GM13977 (cell line): ENCODE measurements at regions not wholly inside any gene's neighbourhood (a gene's known extent, or its start where the extent isn't known, plus 50 kb on each side); places are given as distances from the start of the nearest gene placed in this dataset.
"Not testable (repeated sequence)": the region's sequence is repeated elsewhere in the genome, so short reads cannot be mapped to it uniquely, and the experiment has no call there.

Experiments
- DNase-seq: peaks from one replicate; pipeline ENCODE4 v3.0.0; 2012; ENCODE audit warnings: low spot score
- in situ Hi-C: fragments of 300-500 bp; cut with MboI; formaldehyde crosslinking; loops from one replicate; pipeline ENCODE4 v1.12.0; 2022; ENCODE audit warnings: low sequenced_read_pairs, low pct_unique_long_range_greater_than_20kb, mixed read lengths, inconsistent platforms; ENCODE audit not compliant: unreplicated experiment
- TF ChIP-seq, protein P1 (sequence below): IDR thresholded peaks from 2 replicates; pipeline ENCODE4 v1.5.1; 2012; ENCODE audit warnings: mild to moderate bottlenecking, control low read depth; ENCODE audit not compliant: insufficient read depth; ENCODE audit errors: extremely low read depth, missing control alignments

DNA sequence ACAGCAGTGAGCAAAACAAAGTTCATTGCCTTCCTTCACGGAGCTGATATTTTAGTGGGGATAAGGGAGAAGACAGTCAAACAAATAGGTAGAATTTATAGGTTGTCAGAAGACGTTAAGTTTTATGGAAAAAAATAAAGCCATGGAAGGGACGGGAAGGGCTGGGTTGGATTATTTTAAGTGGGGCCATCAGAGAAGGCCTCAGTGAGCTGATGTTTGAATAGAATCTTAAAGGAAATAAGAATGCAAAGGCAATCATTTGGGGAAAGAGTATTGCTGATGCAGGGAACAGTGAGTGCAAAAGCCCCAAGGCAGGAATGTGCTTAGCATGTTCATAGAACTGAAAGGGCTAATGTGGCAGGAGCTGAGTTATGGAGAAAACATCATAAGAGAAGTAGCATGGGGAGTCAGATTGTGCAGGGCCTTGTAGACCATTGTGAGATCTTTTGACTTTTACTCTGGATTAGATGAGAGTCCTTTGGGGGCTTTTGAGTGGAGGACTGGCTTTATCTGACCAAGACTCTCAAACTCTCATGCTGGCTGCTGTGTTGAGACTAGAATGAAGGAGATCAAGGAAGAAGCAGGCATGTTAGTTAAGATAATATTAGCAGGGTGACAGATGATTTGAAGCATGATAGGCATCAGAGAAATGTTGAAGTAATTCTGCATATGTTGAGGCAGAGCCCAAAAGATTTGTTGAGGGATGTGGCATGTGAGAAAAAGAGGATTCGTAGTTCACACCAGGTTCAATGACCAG lies 104.5 kb upstream of the TPTE start:
- peak; percentile 26 for DNase-seq
- in situ Hi-C loops: not testable (repeated sequence)

DNA sequence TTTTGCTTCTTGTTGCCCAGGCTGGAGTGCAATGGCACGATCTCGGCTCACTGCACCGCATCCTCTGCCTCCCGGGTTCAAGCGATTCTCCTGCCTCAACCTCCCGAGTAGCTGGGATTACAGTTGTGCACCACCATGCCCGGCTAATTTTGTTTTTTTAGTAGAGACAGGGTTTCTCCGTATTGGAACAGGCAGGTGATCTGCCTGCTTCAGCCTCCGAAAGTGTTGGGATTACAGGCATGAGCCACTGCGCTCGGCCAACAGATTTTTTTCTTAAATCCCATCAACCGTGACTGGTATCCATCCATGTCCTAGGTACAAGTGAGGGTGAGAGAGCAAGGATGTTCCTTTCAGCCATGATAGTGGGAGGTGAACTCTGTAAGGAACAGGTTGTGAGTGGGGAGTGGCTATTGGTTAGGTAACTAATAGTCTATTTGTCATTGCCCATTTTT lies 103.8 kb upstream of the TPTE start:
- peak; percentile 33 for DNase-seq
- in situ Hi-C loops: not testable (repeated sequence)

DNA sequence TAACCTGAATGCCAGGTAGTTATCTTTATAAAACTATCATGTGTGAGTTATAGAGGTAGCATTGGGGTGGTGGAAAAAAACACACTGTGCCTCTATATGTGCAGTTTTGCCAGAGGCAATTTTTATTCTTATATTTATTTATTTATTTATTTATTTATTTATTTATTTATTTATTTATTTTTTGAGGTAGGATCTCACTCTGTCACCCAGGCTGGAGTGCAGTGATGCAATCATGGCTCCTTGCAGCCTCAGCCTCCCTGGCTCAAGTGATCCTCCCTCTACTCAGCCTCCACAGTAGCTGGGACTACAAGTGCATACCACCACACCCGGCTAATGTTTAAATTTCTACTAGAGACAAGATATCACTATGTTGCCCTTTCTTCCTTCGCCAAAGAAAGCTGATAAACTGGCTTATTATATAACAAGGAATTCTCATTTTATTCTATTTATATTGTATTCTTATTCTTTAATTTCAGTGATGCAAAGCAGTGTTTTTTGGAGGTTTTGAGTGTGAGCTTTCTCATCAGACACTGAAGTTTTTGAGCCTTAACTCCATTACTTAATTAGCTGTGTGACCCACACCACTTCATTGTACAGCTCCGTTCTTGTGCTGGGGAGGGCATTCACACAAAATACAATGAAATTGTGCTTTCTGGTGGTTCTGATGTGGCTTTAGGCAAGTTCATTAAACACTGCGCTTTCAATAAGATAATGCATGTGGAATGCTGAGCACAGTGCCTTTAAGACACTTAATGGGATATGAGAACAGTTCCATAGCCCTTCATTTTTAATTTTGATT lies 102.9 kb upstream of the TPTE start:
- DNase-seq: peak; percentile 11
- in situ Hi-C loops: not testable (repeated sequence)

DNA sequence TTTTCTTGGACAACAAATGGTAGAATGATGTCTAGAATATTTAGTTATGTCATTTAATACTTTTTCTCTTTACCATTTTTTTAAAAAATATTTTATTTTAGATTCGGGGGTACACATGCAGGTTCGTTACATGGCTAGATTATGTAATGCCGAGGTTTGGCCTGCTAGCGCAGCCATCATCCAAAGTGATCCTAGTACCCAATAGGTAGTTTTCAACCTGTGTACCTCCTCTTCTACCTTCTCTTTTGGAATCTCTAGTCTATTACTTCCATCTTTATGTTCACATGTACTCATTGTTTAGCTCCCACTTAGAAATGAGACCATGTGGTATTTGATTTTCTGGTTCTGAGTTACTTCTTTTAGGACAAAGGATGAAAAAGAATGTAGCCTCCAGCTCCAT lies 100.2 kb upstream of the TPTE start:
- in situ Hi-C loops, DNase-seq: not testable (repeated sequence)

DNA sequence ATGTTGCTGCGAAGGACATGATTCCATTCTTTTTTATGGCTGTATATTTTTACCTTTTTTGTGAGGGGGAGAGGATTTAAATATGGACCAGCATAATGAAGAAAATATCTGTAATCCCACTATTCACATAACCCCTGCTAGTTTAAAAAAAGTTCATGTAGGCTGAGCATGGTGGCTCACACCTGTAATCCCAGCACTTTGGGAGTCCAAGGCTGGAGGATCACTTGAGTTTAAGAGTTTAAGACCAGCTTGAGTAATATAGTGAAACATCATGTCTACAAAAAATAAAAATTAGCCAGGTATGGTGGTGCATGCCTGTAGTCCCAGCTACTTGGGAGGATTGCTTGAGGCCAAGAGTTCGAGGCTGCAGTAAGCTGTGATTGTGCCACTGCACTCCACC lies 99.8 kb upstream of the TPTE start:
- in situ Hi-C loops, DNase-seq: not testable (repeated sequence)

DNA sequence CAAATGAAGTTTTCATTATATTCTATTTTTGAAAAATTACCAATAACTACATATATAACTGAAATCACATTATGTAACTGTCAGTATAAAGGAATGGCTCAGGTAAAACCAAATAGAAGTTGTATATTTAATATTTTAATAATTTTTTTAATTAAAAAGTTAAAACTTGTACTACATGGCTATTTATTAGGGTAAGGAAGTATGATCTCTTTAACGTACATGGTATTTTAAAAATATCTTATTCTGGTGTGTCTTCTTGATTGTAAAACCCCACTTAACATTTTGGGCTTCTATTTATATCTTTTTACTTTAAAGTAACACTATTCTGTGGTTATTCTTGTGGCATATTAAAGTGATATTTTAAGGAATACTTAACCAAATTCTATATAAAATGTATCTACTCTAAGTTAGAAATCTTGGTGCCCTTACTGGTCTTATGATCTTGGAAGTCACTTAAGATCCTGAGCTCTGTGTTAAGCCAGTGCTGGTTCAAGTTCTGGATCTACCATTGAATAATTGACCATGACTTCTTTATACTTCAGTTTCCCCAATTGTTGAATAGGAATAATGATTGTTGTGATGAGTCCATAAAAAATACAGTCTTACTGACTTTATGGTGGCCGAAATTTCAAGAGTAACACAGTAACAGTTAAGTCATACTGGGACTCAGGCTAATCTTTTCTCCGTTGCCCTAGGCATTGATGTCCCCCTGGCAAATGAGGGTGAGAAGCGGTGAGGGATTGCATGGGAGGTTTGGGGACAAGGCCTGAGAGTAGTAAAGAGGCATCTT lies 97.1 kb upstream of the TPTE start:
- in situ Hi-C loops: not testable (repeated sequence)
- DNase-seq: peak; percentile 56

DNA sequence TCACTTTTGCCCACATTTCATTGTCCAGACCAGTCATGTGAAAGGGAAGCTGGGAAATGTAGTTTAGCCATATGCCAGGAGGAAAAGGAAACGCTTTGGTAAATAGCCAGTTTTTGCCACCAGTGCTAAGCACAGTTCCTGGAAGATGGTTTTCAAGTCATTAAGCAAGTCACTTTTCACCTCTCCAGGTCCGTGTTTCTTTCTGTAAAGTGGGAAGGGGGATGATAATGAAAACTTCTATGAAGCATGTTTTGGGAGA lies 96.6 kb upstream of the TPTE start:
- in situ Hi-C loops, DNase-seq: not testable (repeated sequence)

DNA sequence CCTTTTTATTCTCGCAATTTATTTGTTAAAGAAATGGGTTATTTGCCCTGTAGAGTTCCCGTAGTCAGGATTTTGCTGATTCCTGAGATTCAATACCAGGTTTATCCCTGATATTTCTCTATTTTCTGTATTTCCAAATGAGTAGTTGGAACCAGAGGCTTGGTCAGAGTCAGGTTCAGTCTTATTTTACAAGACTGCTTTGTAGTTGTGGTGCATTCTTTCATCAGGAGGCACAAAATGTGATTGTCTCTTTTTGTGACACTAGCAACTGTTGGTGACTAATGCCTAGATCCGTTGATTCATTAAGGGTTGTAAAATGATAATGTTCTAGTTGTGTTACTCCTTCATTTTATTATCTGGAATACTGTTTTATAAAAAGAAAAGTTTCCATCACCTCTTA lies 95.5 kb upstream of the TPTE start:
- TF ChIP-seq, protein P1, sequence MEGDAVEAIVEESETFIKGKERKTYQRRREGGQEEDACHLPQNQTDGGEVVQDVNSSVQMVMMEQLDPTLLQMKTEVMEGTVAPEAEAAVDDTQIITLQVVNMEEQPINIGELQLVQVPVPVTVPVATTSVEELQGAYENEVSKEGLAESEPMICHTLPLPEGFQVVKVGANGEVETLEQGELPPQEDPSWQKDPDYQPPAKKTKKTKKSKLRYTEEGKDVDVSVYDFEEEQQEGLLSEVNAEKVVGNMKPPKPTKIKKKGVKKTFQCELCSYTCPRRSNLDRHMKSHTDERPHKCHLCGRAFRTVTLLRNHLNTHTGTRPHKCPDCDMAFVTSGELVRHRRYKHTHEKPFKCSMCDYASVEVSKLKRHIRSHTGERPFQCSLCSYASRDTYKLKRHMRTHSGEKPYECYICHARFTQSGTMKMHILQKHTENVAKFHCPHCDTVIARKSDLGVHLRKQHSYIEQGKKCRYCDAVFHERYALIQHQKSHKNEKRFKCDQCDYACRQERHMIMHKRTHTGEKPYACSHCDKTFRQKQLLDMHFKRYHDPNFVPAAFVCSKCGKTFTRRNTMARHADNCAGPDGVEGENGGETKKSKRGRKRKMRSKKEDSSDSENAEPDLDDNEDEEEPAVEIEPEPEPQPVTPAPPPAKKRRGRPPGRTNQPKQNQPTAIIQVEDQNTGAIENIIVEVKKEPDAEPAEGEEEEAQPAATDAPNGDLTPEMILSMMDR: no peak

DNA sequence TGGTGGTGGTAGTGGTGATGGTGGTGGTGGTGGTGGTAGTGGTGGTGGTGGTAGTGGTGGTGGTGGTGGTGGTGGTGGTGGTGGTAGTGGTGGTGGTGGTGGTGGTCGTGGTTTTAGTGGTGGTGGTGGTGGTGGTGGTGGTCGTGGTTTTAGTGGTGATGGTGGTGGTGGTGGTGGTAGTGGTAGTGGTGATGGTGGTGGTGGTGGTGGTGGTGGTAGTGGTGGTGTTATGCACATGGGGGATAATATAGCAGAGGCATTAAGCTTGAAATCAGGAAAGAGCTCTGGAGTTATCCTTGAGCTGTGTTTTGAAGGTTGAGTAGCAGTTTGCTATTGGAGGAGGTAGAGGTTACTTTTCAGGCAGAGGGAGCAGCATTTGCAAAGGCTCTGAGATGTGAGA lies 94.6 kb upstream of the TPTE start:
- DNase-seq, in situ Hi-C loops: not testable (repeated sequence)

More for the DNA sequence above, 95.5 kb upstream of the TPTE start:
- DNase-seq: peak; percentile 19
- in situ Hi-C loops: no loop called here

DNA sequence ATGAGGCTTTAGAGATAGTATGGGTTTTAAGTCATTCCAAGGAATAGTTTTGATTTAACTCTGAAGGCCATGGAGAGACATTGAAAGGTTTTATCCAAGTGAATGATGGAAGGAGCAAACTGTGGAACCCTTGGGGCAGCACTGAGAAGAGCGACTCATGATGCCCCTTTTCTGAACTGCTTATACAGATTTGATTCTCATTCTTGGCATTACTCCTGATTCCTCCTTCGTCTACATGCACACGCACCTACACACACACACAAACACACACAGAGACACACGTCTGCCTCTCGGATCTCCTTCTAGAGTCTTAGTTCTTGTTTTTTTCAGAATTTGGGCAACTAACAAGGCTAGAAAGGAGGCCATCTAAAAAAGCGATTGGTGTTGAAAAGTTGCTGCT lies 94.1 kb upstream of the TPTE start:
- DNase-seq: peak; percentile 34
- in situ Hi-C loops: not testable (repeated sequence)

DNA sequence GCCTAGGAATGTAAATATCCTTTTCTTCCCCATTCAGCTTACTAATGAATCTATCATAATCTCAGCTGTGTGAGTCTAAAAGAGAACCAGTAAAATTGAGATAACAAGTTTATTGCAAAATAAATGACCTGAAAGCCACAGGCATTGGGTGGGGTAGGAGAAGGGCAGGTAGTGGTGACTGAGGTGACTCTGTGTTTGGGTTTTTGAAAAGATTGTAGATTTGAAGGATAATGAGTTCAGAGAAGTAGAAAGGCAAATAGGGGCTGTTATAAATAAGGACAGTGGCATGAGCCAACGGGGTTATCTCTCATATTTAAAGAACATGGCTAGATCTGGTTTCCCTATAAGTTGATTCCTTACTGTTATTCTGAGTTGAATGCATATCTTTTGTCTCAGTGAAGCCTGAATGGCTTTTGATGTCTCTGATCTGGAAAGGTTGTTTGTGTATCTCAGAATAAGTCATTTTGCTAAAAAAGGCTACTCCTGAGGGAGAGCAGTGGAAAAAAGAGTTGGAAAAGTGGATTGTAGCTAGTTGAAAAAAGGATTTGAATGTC lies 92.3 kb upstream of the TPTE start:
- DNase-seq: peak; percentile 27
- in situ Hi-C loops: not testable (repeated sequence)

DNA sequence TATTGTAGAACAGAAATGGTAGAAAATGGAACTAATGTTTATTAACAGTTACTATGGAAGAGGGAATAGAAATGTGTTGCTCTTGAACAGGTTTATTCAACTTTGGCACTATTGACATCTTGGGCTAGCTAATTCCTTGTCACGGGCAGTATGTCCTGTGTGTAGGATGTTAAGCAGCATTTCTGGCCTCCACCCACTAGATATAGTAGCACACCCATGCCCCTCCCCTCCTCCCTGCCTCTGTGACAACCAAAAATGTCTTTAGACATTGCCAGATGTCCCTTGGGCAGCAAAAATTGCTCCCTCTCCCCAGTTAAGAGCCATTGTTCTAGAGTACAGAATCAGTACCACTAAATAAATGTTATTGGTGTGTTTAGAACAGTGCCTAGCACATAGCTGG lies 91.4 kb upstream of the TPTE start:
- DNase-seq: peak; percentile 31
- TF ChIP-seq, protein P1: no peak
- in situ Hi-C loops: no loop called here

DNA sequence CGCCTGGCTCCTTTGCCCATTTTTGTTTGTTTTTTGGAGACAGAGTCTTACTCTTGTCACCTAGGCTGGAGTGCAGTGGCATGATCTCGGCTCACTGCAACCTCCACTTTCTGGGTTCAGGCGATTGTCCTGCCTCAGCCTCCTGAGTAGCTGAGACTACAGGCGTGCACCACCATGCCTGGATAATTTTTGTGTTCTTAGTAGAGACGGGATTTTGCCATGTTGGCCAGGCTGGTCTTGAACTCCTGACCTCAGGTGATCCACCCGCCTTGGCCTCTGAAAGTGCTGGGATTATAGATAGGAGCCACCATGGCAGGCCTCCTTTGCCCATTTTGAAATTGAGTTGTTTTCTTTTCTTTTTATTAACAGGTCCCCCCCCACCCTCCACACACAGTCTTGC lies 89.4 kb upstream of the TPTE start:
- DNase-seq, in situ Hi-C loops: not testable (repeated sequence)

DNA sequence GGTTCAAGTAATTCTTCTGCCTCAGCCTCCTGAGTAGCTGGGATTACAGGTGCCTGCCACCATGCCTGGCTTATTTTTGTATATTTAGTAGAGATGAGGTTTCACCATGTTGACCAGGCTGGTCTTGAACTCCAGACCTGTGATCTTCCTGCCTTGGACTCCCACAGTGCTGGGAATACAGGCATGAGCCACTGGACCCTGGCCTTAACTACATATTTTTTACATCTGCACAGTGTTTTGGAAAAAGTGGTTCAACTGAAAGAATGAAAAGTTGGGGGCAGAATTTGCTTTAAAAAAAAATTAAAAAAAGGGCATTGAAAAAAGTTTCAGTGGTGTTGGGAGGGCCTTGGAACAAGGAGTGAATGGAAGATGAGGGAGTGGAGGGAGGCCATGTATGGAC lies 88.9 kb upstream of the TPTE start:
- DNase-seq, in situ Hi-C loops: not testable (repeated sequence)

DNA sequence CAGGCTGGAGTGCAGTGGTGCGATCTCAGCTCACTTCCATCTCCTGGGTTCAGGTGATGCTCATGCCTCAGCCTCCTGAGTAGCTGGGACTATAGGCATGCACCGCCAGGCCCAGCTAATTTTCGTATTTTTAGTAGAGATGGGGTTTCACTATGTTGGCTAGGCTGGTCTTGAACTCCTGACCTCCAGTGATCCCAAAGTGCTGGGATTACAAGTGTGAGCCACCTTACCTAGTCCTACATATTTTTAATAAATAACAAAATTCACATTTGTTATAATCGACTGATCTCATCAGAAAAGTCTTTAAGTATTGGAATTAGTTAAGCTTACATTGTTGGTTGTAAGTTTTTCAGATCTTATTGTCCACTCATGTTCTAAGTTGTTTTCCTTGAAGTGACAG lies 83.4 kb upstream of the TPTE start:
- DNase-seq, in situ Hi-C loops: not testable (repeated sequence)
